ENCODE measurements at regions not wholly inside any gene's neighbourhood (a gene's known extent, or its start where the extent isn't known, plus 50 kb on each side); places are given as distances from the start of the nearest gene placed in this dataset.

DNA sequence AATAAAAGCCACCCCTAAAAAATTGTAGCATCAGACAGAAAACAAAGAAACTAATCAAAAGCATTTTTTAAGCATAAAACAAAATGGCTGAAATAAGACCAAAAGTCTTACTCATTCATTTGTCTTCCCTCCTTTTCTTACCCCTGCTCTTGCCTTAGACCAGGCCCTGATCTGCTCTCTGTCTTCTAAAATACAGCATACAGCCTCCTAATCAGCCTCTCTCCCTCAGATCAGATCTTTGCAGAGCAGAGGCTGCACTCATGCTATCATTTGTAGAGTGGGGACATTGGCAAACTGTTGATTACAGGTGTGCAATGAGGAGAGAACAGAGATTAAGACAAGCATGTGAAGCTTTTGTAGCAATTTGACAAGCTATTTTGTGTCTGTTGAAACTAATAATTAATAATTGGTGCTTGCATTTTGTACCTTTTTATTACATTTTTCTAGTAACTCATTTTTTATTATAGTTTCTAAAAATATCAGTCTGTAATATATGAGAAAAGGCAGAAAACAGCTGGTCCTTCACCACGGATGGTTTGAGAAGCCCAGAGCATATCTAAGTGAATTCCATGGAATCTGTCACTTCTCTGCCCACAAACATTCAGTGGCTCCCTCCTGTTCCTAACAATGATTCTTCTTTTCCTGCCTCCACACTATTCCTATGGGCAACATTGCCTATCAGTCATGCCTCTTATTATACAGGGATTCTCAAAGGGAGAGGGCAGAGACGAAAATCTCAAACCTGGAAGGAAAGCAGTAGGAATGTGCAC lies 286.2 kb upstream of the STT3B start:
- no peak for DNase-seq (ENCODE audit: low read depth in 4 of 4, low spot score in 1 of 4)

DNA sequence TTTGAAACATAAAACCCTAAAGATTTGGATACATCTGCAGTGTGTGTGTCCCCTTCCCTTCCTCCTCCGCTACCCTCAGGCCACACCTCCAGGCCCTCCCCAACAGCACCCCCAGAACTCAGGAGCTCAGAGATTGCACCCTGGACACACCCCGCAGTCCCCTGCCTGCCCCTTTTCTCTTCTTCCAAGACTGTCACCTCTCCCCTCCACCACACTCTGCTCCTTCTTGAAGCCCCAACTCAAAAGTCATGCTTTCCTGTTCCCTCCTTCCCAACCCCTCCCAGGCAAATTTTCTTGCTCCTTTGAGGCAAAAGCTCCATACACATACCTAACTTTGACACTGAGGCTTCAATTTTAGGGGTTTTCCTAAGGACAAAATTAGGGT lies 285.7 kb upstream of the STT3B start:
- DNase-seq (ENCODE audit: low read depth in 4 of 4, low spot score in 1 of 4): no peak

- no peak for DNase-seq (ENCODE audit: low read depth in 4 of 4, low spot score in 1 of 4)
These were observed 284.7 kb upstream of the STT3B start for GRCh38 chr3:31247850-31248562.

- no peak for DNase-seq (ENCODE audit: low read depth in 4 of 4, low spot score in 1 of 4)
These were observed 284.1 kb upstream of the STT3B start for GRCh38 chr3:31248563-31248992.

- DNase-seq (ENCODE audit: low read depth in 4 of 4, low spot score in 1 of 4): no peak
These were observed 283.2 kb upstream of the STT3B start for GRCh38 chr3:31249545-31249944.

DNA sequence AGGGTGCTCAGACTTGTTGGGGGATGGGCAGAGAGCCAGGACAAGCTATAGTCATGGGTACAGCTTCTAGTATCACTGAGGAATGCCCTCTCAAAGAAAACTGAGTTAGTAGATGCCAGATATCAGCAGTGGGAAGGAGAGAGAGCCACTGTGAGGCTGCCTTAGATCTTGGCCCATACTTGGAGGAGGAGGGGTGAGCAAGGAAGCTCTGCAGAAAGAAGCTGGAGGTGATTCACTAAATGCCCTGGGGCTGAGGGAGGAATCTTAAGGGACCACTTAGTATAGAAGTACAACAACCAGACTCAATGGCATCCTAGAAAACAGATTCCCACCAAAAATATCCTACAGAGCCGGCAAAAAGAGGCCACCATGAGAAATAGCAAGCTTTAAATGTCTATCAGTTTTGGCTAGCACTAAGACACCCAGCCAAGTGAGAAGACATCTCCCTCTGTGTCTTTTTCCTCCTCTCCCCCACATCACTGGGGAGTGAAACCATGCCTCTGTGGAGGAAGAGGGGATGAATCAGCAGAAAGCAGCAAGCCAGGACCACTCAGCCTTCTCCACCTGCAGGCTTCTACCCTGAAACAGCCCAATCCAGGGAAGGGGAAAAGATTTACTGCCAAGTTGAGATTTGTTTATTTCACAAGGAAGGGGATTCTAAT lies 282.5 kb upstream of the STT3B start:
- DNase-seq (ENCODE audit: low read depth in 4 of 4, low spot score in 1 of 4): no peak

GRCh38 chr3:31251083-31251482 lies 281.6 kb upstream of the STT3B start:
- no peak for DNase-seq (ENCODE audit: low read depth in 4 of 4, low spot score in 1 of 4)

- DNase-seq (ENCODE audit: low read depth in 4 of 4, low spot score in 1 of 4): no peak
These were observed 280.2 kb upstream of the STT3B start for GRCh38 chr3:31252216-31253185.

DNA sequence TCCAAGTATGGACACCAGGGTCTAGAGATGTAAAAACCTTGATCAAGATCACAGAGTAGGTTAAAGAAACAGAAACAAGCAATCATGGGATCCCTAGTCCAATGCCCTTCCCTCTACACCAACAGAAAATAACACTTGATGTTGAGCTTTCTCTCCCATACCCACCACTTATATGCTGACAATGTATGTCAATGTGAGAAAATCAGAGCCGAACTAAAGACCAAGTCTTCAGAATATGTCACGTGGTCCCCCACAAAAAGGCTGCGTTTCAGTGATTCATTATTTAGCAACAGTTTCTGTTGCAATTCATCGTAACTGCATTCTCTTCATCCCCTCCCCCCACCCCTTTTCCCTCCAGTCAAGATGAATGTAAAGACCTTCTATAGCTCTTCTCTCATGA lies 278.9 kb upstream of the STT3B start:
- DNase-seq (ENCODE audit: low read depth in 4 of 4, low spot score in 1 of 4): no peak

DNA sequence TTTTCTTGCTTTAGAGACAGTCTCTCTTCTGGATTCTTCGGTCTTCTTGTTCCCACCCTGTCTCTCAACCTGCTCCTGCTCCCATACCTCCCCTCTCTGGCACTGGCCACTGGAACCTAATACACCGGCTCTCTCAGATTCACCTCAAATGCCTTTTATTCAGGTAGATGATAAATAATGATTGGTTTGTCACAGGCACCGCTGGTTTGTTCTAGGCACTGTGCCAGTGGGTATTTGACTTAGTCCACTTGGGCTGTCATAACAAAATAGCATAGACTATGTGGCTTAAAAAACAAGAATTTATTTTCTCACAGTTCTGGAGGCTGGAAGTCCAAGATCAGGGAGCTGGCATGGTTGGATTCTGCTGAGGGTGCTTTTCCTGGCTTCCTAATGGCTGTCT lies 278.2 kb upstream of the STT3B start:
- no peak for DNase-seq (ENCODE audit: low read depth in 4 of 4, low spot score in 1 of 4)

GRCh38 chr3:31255007-31255581 lies 277.6 kb upstream of the STT3B start:
- DNase-seq (ENCODE audit: low read depth in 4 of 4, low spot score in 1 of 4): no peak

DNA sequence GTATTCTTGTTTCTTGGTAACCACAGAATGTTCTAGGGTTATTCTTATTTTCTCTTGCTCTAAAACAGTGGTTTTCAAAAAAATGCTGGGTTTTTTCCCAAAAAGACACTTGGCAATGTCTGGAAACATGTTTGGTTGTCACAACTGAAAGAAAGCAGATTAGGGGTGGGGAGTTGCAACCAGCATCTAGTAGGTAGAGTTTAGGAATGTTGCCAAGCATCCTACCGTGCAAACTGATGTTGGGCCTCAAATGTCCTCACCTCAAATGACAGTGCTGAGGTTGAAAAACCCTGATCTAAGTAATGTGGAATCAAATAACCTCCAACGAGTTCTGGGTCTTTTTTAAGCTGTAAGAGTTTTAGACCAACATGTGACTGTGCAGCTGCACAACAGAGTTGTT lies 270.5 kb upstream of the STT3B start:
- DNase-seq (ENCODE audit: low read depth in 4 of 4, low spot score in 1 of 4): no peak

GRCh38 chr3:31263897-31264296 lies 268.8 kb upstream of the STT3B start:
- no peak for DNase-seq (ENCODE audit: low read depth in 4 of 4, low spot score in 1 of 4)

GRCh38 chr3:31265646-31266428 lies 266.9 kb upstream of the STT3B start:
- no peak for DNase-seq (ENCODE audit: low read depth in 4 of 4, low spot score in 1 of 4)

DNA sequence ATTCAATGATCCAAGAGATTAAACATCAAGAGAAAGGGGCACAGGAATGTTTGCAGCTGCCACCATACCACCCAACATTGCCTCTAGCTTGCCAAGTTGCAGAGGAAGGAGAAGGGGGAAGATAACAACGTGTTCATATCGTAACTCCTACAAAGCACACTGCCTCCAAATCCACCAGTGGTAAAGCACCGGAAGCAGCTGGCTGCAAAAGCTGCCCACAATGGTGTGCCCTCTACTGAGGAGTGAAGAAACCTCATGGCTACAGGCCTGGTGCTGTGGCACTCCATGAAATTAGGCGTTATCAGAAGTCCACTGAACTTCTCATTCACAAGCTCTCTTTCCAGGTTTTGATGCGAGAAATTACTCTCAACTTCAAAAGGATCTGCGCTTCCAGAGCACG lies 263.9 kb upstream of the STT3B start:
- DNase-seq (ENCODE audit: low read depth in 4 of 4, low spot score in 1 of 4): no peak

DNA sequence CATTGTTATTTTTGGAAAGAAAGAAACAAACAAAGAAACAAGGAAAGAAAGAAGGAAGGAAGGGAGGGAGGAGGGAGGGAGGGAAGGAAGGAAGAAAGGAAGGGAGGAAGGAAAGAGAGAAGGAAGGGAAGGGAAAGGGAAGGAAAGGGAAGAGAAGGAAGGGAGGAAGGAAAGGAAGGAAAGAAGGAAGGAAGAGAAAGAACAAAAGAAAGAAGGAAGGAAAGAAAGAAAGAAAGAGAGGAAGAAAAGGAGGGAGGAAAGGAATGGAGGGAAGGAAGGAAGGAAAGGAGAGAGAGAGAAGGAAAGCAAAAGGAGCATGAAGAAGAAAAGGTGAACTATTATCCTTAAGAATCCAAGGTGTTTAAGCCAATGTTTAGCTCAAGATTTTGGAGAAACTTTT lies 262.7 kb upstream of the STT3B start:
- no peak for DNase-seq (ENCODE audit: low read depth in 4 of 4, low spot score in 1 of 4)

DNA sequence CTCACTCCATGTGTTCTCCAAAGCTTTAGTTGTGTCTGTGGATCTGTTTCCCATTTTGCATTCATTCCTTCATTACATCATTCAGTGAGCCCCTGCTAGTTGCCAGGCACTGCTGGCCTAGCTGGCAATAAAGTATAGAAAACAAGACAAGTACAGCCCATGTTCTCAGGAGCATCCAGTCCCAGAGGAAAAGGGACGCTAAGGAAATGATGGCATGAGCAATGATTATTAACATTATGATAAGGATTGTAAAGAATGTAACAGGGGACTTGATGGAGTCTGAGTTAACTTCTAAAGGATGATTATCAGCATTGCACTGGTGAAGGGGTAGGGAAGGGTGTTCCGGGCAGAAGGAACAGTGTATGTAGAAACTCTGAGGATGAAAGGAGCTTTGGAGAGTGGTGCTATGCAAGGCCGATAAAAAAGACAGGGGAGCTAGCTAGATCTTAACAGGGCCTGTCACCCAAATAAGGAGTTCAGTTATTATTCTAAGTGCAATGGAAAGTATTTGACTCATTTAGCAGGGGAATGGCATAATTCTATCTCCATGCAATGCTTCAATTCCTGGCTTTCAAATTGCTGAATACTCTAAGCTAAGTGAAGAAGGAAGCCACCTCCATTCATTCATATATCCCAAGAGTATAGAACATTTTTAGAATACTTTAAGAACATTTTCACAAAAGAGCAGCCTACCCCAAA lies 258.2 kb upstream of the STT3B start:
- no peak for DNase-seq (ENCODE audit: low read depth in 4 of 4, low spot score in 1 of 4)

DNA sequence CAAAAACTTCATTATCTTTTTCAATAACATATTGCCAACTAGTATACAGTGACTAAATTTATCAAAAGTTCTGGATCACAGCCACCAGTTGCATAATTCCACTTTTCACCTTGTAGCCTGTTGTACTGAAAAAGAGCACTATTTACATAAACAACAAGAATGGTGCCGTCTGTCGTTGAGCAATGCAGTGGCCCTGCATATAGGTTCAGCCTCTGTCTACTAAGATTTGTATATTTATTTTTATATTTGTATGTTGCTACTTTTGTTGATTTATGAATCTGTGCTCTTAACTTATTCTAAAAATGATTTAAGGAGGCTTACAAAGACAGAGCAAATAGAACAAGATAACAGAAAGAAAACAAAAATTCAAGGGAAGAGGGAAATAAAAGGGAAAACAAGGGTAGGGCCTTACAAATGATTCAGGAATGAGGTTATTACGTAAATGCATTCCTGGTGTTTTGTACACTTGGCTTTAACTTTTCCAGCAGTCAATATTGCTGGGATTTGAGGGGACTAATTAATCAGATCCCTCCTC lies 257.6 kb upstream of the STT3B start:
- no peak for DNase-seq (ENCODE audit: low read depth in 4 of 4, low spot score in 1 of 4)

DNA sequence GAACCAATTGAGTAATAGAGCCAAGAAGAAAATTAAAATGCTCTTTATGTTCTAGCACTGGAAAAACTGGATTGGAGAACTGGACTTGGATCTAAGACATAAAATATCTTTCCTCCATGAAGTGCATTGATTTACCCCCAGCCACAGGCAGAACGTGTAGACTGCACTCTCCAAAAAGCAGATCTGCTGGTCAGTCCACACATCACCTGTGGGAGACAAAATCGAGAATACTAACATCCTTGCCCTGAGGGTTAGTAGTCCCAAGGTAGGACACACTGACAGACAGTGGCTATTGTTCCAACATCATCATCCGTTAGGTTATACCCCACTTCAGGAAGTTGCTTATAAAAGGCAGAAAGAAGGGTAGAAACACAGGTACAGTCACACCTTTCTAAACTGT lies 257.1 kb upstream of the STT3B start:
- no peak for DNase-seq (ENCODE audit: low read depth in 4 of 4, low spot score in 1 of 4)

All from stimulated activated CD4-positive, alpha-beta T cell treated with anti-CD3 and anti-CD28 coated beads, Interleukin-1b, Interleukin-23, amount 100 ng/mL, for 24 hours (primary cell).